ENCODE measurements at regions not wholly inside any gene's neighbourhood (a gene's known extent, or its start where the extent isn't known, plus 50 kb on each side); places are given as distances from the start of the nearest gene placed in this dataset.

DNA sequence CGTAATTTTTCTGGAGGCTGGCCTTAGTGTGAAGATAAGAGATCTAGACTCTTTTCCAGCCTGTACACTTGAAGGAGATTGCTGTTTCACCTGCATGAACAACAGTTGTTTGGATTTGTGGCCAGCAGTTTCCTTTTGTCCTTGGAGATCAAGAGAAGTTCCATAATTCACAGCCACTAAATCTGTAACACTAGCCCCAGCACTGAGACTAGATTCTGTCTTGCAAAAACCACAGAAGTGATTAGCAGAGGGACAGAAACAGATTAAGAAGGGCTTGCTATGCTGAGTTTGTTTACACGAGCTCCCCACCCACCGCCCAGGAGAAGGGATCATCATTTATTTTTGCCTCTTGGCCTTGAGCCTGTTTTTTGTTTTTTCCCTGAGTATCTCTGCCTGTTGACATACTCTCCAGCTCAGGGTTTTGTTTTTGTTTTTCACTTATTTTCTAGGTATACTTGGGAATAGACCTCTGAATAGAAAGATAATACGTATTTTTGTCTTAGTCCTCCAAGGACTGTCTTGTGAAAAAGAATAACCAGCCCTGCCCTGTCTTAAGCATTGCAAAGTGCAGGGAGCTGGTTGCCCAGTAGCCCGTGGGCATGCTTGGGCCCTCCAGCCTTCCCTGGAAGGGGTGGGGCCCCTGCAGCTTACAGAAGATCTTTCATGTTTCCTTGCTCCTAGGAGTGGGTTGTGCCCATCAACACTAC is 93.1 kb upstream of the SOX4 start:
- Histone ChIP-seq H3K27me3 (ENCODE audit: insufficient read depth, low read depth, severe bottlenecking) (no peaks in the 10 kb centered on the region), H3K9me3 (ENCODE audit: severe bottlenecking) (no peaks in the 10 kb centered on the region), H3K4me3 (ENCODE audit: low read depth, low read length) (no peak overlapping the region), H3K27ac (peak overlapping the region; percentile 43), H3K36me3 (no peaks in the 10 kb centered on the region)
- DNase-seq, result peak; percentile 44
- TF ChIP-seq, protein P1, sequence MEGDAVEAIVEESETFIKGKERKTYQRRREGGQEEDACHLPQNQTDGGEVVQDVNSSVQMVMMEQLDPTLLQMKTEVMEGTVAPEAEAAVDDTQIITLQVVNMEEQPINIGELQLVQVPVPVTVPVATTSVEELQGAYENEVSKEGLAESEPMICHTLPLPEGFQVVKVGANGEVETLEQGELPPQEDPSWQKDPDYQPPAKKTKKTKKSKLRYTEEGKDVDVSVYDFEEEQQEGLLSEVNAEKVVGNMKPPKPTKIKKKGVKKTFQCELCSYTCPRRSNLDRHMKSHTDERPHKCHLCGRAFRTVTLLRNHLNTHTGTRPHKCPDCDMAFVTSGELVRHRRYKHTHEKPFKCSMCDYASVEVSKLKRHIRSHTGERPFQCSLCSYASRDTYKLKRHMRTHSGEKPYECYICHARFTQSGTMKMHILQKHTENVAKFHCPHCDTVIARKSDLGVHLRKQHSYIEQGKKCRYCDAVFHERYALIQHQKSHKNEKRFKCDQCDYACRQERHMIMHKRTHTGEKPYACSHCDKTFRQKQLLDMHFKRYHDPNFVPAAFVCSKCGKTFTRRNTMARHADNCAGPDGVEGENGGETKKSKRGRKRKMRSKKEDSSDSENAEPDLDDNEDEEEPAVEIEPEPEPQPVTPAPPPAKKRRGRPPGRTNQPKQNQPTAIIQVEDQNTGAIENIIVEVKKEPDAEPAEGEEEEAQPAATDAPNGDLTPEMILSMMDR (IDR thresholded peaks at IDR 0.05; ENCODE audit: low read depth, low read length), result no peak

DNA sequence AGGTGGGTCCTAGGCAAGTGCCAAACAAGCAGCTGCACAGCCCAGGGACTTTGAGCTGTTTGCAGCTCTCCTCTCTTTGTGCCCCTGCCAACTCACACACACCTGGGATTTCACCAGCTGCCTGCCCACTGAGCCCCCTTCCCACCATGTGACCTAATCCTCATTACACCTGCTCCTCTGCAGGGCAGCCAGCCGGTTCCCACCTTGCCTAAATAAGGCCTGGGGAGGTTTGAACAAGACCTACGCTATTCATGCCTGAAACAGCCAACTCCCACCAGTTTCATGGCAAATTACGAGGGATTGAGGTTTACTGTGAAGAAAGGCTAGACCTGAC is 92.6 kb upstream of the SOX4 start:
- Histone ChIP-seq H3K9me3 (ENCODE audit: severe bottlenecking) (no peaks in the 10 kb centered on the region), H3K36me3 (no peaks in the 10 kb centered on the region), H3K27me3 (ENCODE audit: insufficient read depth, low read depth, severe bottlenecking) (no peaks in the 10 kb centered on the region), H3K27ac (peak overlapping the region; percentile 43), H3K4me3 (ENCODE audit: low read depth, low read length) (no peak overlapping the region)
- TF ChIP-seq, protein P1 (IDR thresholded peaks at IDR 0.05; ENCODE audit: low read depth, low read length), result no peak
- DNase-seq, result peak; percentile 36

DNA sequence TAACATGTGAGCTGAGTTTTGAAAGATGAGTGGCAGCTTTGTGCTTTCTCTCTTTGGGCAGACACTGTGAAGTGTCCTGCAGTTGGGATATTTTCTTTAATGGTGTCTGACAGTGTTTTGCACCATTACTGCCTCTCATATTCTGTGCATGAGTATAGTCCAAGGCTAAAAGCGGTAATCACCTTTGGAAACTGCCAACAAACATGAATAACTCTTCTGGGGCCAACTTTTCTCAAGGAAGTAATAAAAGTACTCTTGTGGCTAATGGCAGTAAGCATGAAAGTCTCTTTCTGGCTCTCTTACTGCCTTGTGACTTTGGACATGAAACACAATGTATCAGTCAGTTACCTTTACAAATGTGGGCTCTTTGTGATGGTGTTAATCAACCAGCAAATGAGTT is 91.7 kb upstream of the SOX4 start:
- Histone ChIP-seq H3K36me3 (no peaks in the 10 kb centered on the region), H3K9me3 (ENCODE audit: severe bottlenecking) (no peaks in the 10 kb centered on the region), H3K4me3 (ENCODE audit: low read depth, low read length) (no peak overlapping the region), H3K27me3 (ENCODE audit: insufficient read depth, low read depth, severe bottlenecking) (no peaks in the 10 kb centered on the region), H3K27ac (no peak overlapping the region)
- DNase-seq, result no peak
- TF ChIP-seq, protein P1 (IDR thresholded peaks at IDR 0.05; ENCODE audit: low read depth, low read length), result no peak

DNA sequence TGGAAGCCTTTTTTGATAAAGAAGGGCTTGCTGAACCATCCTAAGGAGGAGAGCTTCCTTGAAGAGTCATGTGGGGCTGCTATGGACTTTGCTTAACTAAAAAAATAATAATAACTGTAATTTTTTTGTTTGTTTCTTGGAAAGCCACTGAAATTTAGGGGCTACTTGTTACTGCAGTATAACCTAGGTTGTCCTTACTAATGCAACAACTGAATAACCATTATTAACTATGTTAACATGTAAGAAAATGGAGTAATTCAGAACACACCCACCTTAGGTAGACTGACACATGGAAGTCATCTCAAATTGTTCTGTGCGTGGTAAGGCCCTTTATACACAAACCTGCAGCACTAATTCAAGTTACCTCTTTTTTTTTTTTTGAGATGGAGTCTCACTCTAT is 90.9 kb upstream of the SOX4 start:
- no peaks in the 10 kb centered on the region for H3K36me3 ChIP-seq
- no peak for DNase-seq
- TF ChIP-seq, protein P1 (IDR thresholded peaks at IDR 0.05; ENCODE audit: low read depth, low read length), result no peak
- H3K4me3 ChIP-seq (ENCODE audit: low read depth, low read length), result no peak overlapping the region
- no peak overlapping the region for H3K27ac ChIP-seq
- H3K9me3 ChIP-seq (ENCODE audit: severe bottlenecking), result no peaks in the 10 kb centered on the region
- H3K27me3 ChIP-seq (ENCODE audit: insufficient read depth, low read depth, severe bottlenecking), result no peaks in the 10 kb centered on the region

DNA sequence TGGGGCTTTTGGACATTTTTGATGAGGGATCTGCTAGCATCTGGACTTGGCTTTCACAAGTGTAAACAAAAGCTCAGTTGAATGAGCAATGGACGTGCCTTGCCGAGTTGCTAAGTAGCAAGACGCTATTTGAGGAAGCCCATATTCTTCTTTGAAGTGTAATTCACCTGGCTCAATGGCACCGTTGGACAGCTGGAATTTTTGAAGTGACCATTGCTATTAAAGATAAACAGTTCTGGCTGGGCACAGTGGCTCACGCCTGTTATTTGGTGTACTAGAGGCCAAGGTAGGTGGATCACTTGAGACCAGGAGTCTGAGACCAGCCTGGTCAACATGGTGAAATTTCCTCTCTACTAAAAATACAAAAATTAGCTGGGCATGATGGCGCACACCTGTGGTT is 88.8 kb upstream of the SOX4 start:
- Histone ChIP-seq H3K36me3 (no peaks in the 10 kb centered on the region), H3K4me3 (ENCODE audit: low read depth, low read length) (no peak overlapping the region), H3K9me3 (ENCODE audit: severe bottlenecking) (no peaks in the 10 kb centered on the region), H3K27me3 (ENCODE audit: insufficient read depth, low read depth, severe bottlenecking) (no peaks in the 10 kb centered on the region), H3K27ac (no peak overlapping the region)
- TF ChIP-seq, protein P1 (IDR thresholded peaks at IDR 0.05; ENCODE audit: low read depth, low read length), result no peak
- DNase-seq, result no peak

DNA sequence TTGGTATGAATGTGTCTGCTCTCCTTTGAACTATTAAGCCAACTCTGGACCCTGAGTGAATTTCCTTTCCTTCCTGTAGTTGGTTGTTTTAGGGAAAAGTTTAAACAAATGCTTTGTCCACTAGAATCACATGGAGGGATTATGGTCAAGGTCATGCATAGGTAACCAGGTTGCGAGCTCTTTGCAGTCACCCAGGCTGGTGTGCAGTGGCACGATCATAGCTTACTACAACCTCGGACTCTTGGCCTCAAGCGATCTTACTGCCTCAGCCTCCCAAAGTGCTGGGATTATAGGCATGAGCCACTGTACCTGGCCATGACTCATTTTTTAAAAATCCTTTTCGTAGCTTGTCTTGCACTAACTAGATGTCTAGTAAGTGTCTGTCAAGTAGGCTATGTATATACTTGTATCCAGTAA is 88.0 kb upstream of the SOX4 start:
- no peaks in the 10 kb centered on the region for H3K36me3 ChIP-seq
- TF ChIP-seq, protein P1 (IDR thresholded peaks at IDR 0.05; ENCODE audit: low read depth, low read length), result no peak

More for the DNA sequence above, 88.0 kb upstream of the SOX4 start:
- Histone ChIP-seq H3K27ac (no peak overlapping the region), H3K4me3 (ENCODE audit: low read depth, low read length) (no peak overlapping the region), H3K9me3 (ENCODE audit: severe bottlenecking) (no peaks in the 10 kb centered on the region), H3K27me3 (ENCODE audit: insufficient read depth, low read depth, severe bottlenecking) (no peaks in the 10 kb centered on the region)
- DNase-seq, result no peak

Data from WERI-Rb-1 (cell line).